NCI-H2227 treated with DMSO at 0.1 percent for 48 hours (cell line): ENCODE measurements at regions not wholly inside any gene's neighbourhood (a gene's known extent, or its start where the extent isn't known, plus 50 kb on each side); places are given as distances from the start of the nearest gene placed in this dataset.

ENCODE experiments used
- DNase-seq: peaks from one replicate; lab custom pipeline; 2025; lab: John Stamatoyannopoulos, UW

DNA sequence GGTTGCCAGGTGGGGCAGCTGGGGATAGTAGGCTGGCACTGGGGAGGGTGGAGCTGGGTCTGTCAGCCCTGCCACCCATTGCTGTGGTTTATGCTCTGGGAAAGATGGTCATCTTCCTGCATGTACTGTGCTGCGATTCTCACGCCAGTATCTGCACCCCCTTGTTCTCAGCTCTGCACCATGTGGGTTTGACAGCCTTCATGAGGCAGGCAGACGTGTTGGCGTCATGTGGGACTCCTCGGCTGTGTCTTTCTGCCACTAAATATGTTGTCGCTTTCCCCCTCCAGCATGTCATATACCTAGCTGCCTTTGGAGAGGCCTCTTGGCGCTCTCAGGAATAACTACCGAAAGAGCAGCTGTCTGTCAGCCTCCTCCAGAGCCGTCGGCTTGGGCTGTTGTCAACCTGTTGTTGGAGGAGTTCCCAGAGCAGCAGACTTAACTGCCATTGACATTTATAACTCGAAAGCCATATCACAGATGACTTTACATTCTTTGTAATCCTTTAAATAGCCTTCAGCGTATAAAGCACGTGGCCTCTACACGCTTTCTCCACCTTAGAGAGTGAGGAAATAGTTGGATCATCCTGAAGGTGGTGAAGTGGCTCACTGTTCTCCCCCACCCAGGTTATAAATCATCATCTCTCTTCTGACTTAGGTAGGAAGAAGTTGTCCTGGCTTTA is 80.4 kb upstream of the MGAT5 start:
- no peak for DNase-seq

DNA sequence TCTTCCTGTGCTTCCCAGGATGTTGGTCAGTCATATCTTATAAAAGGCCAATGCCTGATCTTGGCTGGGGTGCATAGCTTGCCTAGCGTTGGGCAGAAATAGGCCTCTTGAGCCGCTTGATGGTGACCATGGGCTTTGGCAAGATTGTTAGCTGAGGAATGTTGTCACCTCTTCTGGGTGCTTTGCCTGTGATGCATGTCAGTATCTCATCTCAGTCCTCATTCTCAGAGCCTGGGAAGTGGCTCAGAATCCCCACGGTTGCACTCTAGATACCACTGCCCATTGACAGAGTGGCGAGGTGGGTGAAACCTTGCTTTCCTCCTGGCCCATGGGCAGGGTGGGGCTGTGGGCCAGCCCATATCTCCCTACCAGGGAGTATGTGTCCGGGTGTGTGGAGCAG is 79.2 kb upstream of the MGAT5 start:
- DNase-seq = no peak

DNA sequence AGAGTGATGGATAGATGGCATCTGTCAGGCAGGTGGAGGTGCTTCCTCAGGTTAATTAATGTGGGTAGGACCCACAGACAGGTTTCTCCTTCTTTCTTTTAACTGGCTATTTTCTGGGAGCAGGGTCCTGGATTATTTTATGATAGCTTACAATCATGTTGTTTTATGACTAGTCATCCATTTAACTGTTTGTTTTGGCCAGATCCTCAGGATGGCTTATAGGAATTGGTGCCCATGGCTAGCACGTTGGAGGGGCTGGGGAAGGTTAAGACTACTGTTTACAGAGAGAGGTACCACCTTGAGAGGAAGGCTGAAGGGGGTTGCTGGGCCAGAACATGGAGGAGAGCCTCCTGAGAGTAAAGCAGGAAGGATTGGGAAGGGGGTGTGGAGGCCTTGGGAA is 78.0 kb upstream of the MGAT5 start:
- no peak for DNase-seq

DNA sequence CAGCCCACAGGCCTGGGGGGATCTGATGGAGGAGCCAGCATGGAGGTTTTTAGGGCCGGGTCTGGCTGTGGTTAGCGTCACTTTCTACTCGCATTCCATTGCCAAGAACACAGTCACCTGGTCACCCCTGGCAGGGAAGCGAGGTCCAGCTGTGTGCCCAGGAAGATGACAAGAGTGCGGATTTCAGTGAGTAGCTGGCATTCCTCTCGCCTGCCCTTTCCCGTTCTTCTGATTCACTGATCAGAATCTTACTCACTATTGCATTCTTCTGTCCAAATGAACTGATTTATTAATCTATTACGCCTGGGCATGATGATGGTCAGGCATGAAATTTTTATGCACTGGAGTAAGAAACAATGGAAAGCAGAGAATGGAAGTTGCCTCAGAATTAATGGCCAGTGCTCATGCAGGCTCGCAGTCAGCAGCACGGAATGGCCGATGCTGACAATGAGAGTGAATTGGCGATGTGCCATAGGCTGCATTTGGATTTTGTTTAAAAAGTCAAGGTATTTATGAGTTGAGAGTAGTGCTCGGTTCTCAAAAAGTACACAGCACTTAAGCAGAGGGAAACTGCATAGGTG is 76.4 kb upstream of the MGAT5 start:
- DNase-seq = no peak

DNA sequence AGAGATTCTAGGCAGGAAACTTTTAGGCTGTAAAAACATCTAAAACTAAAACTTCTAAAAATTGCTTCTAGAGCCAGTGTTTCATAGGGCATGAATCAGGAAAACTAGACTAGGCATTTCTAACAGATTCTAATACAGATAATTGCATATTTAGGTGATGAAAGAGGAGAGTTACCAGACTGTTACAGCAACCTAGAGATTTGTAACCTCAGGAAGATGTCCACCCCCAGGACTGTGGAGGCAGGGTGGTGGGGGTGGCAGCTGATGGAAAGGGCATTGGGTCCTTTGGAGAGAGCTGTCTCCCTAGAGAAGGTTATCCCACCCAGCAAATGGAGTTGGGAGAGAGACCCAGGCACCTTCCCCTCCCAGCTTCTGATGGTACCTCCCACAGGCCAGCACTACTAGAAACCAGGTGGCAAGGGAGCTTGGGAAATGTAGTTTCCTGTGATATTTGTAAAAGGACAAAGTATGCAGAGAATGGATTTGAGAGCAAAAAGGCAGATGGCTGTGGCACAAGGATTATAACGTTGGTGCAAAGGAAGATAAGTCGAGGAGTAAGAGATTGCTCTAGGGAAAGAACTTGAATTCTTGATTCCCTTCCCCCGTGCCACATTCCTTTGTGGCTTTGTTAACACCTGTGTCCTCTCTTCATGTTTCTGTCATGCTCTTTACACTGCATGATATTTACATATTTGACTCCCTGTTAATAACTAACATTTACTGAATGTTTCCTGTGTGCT is 75.6 kb upstream of the MGAT5 start:
- no peak for DNase-seq

DNA sequence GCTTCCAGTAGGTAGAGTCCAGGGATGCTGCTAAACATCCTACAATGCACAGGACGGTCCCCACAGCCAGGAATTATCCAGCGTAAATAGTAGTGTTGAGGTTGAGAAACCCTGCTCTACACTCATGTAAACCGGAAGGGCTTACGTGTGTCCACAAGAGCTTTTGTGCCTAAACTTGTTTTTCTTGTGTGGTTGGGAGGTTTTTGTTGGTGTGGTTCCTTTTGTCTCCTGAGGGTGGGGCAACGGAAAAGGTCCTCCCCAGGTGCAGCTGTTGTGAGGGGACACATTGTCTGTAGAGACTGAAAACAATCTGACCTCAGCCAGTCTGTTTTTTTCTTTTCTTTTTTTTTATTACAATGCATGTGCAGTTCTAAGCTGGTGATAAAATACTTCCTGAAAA is 72.7 kb upstream of the MGAT5 start:
- DNase-seq = no peak

DNA sequence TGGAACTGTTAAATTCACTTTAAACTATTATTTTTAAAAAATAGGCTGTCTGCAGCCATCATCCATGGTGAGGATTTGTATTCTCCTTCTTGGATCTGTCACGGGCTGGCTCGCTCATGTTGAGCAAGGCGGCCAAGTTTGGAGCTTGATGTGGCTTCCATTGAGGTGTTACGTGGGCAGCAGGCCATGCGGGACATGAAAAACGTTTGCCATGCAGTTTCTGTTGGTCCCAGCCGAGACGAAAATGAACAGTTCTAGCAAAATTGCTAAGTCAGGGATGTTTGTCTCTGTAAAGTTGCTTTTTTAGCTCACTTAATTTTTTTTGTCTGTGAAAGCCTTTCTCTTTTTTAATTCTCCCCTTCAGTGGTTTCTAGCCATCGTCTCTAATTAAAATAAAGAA is 70.2 kb upstream of the MGAT5 start:
- no peak for DNase-seq

DNA sequence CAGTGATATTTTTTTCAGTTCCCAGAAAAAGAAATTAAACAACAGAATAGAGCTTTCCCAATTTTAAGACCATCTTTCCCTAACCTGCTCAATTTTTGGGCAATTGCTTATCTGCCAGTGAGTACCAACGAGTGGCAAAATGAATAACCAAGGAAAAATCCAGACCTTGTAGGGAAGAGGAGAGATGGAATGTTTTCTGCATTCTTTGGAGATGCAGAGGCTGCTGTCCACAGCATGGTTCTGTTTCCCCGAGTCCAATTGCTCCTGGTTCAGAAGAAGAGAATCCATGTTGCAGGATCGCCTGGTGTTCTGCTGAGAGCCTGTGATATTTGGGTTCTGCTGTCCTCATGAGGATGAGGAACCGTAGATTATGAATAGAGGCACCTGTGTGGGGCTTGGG is 68.2 kb upstream of the MGAT5 start:
- DNase-seq = no peak

DNA sequence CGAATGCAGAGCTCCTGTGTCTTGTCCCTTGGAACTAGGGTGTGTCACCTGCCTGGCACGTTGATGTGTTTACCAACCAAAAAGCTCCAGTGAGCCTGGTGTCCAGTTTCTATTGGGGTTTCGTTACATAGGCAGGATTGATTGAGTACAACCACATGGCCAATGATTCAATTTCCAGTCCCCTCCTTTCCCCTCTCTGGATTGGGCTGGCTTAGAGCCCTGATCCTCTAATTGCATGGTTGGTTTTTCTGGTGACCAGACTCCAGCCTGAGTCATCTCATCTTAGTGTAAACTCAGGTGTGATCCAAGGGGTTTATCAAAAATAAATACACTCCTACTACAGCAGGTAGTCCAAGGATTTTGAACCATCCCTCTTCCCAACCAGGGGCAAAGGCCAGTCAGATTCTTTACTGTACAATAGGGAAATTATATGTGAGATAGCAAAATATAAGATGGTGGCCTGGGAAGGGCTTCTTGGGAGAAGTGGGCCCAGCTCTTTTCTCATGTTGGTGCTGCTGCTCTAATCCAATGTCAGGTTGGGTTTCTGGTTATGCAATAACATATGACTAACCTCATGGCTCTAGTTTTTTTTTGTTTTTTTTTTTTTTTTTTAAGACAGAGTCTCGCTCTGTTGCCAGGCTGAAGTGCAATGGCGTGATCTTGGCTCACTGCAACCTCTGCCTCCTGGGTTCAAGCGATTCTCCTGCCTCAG is 64.7 kb upstream of the MGAT5 start:
- no peak for DNase-seq

DNA sequence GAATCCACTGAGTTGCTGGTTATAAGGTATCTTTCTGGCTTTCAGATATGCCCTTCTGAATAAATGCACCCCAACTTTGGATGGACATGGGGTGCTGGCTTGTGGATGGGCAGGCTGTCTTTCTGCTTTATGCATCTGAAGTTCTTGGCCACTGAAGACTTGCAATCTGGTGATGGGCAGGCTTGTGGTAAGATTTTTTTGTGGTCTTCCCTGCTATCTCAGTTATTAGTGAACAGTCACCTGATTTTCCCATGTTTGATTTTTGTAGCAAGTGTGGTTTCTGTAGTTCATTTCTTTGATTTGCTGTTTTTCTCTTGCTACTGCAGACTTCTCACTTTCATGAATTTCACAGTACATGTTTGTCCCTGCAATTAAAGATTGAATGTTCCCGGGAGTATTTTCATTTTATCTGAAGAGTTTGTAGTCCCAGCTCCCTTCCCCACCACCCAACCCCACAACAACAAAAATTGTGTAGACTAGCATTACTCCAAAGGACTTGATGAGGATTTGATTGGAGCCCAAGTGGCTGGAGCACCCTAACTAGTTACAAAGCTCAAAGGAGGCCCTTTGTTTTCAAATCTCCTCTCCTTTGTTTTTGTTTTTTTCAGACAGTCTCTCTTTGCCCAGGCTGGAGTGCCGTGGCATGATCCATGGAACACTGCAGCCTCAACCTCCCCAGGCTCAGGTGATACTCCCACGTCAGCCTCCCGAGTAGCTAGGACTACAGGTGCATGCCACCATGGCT is 63.6 kb upstream of the MGAT5 start:
- no peak for DNase-seq

DNA sequence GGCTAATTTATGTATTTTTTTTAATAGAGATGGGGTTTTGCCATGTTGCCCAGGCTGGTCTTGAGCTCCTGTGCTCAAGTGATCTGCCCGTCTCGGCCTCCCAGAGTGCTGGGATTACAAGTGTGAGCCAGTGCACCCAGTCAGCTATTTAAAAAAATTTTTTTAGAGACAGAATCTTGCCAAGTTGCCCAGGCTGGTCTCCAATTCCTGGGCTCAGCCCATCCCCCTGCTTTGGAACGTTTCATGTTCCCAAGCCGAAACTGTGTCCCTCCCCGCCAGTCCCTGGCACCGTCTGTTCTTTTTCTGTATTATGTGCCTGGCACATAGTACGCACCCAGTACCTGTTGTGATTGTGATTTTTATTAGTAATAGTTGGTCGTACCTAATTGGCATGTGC is 63.1 kb upstream of the MGAT5 start:
- no peak for DNase-seq

DNA sequence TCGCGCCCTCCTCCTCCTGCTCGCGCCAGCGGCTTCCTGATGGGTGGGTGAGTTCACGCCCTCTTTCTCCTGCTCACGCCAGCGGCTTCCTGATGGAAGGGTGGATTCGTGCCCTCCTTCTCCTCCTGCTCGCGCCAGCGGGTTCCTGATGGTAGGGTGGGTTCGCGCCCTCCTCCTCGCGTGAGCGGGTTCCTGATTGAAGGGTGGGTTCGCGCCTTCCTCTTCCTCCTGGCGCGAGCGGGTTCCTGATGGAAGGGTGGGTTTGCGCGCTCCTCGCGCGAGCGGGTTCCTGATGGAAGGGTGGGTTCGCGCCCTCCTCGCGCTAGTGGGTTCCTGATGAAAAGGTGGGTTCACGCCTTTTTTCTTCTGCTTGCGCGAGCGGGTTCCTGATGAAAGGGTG is 62.0 kb upstream of the MGAT5 start:
- DNase-seq = no peak

DNA sequence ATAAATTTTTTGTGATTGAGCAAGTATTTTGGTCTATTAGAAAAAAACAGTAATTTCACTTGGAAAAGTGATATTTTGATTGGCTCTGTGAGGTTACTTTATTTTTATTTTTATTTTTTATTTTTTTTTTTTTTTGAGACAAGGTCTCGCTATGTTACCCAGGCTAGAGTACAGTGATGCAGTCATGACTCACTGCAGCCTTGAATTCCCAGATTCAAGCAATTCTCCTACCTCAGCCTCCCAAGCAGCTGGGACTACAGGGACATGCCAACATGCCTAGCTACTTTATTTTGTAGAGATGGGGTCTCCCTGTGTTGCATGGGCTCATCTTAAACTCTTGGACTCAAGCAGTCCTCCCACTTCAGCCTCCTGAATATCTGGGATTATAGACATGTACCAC is 60.9 kb upstream of the MGAT5 start:
- no peak for DNase-seq

DNA sequence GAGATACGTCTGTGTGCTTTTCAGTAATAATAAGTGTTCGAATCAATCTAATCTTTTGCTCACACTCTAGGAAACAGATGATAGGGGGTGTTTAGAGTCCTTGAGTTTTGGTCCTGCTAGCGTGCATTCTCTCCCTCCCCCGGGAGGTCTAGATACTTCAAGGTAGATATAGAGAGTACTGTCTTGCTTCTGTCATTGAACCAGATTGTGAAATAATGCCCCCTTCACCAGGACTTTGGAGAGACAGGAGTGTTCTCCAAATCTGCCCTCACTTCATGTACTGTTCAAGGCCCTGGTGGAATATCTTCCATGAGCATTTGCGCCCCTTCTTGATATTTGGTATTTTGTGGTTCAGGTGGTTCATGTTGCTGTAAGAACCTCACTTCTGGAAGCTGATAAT is 59.4 kb upstream of the MGAT5 start:
- no peak for DNase-seq

DNA sequence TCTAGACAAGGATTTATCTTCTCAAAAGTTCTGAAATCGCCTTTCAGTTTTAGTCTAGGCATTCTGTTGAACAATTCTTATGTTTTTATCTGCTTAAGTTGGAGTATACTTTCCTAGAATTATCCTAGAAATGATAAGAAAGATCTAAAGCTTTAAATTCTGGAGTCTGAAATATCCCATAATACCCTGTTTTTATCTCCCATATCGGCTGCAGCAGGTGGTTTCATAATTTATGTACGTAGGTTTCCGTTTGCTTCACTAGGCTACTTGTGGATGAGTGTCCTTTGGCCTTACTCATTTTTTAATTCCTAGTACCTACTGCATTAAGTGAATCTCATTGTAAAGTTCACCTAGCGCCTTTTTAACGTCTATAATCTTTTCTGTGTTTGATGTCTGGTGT is 58.5 kb upstream of the MGAT5 start:
- DNase-seq = no peak

DNA sequence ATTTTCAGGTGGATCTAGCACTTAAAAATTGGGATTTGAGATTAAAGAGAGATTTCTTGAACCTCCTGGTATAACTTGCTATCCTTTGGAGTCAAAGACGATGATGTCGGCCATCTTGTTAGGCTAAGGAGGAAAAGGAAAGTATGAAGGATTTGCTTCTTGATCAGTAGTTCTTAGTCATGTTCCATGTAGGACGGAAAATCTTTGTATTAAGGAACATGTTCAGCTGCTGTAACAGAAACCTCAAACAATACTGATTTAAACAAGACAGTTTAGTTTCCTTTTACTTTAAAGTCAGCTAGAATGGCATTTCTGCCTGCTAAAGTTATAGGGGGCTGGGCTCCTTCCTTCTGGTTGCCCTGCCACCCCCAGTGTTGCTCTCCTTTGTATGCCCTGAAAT is 56.4 kb upstream of the MGAT5 start:
- DNase-seq = no peak

DNA sequence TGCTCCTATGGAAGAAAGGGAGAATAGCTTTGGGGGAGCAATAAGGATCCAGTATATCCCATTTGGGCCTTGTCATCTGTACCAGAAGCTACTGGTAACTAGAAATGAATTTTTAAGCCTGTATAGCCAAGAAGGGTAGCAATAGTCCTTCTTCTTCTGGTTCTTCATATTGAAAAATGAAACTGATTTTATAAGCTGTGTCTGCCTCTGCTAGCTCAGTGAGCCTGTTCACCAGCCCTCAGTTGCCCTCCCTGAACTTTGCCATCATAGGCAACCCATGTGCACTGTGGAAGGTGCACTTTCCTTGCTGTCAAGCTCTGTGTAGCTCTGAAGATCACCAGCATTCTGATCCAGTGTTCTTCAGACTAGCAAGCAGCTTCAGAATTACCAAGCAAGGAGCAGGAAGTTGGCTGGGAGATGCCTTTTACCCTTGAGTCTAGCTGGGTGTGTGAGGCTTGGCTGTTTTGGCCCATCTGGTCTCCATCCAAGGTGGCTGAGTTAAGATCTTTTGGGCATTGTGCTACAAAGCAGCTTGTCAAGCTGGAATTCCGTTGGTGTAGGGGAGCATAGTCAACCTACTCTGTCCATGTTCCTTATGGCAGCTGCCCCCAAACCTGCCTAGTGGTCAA is 55.8 kb upstream of the MGAT5 start:
- no peak for DNase-seq

DNA sequence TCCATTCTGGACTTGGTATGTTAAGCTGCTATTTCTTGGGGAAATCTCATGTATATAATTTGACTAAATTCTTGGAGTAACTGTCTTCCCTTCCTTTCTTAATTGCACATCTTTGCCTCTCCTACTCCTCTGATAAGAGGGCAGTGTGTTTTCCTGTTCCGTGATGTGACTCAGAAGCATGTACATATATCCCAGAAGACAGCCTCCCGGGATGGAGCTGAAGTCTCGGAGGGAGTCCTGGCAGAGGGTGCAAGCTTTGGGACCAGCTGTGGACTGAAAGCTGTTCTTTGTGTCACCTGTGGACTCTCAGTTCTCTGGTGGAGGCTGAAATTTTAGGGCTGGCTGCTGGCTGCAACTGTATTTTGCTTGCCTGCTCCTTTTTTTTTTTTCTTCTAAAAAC is 54.7 kb upstream of the MGAT5 start:
- no peak for DNase-seq

DNA sequence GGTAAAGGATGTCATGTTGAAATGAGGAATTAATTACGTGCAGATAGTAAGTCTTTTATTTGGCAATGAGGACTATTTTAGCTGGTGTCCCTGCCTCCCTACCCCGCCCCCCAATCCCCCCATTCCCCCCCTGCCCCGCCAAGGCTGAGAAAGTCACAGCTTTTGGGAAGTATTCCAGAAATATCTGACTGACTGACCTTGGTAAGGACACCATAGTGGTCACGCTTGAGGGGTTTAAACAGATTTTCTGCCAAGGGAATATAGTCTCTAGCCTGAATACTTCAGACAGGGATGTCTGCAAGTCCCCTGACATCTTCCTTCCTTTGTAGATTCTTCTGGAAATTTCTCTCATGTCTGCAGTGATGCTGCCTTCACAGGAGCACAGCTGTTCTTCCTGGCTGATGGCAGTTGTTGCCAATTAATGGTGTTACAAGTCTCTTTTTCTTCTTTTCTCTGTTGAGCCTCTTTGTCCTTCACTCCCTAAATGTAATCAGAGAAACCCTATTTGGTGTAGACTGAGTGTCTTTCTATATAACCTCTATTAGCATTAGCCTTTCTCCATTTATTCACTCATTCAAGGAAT is 53.7 kb upstream of the MGAT5 start:
- no peak for DNase-seq

DNA sequence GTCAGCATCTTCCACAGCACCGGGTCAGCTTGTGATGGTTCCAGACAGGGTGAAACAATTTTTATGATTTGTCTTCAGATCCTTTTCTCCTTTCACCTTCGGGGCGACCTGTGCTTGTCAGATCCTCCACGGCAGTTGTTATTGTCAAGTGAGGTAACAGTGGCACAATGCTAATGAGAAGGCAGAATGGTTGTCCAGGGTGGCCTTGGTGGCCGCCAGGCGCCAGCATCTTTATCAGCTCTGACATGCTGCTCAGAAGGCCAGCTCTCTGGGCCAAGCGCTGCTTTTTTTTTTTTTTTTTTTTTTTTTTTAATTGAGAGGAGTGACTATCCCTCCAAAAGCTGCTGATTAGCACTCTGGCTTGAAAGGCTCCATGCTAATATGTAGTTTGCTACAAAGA is 52.3 kb upstream of the MGAT5 start:
- no peak for DNase-seq

DNA sequence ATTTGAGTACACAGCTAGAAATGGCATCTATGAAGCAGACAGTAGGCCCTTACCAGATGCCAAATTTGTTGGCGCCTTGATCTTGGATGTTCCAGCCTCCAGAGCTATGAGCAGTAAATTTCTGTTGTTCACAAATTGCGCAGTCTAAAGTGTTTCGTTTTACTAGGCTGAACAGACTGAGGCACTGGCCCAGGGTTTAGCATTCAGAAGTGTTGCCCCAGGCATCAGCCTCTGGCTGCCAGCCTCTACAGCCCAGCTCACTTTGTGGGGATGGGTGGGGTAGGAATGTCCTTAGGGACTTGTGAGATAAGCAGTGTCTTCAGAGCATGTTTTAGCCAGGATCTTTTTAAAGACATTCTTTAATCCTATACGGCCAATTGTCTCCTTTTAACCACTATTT is 51.5 kb upstream of the MGAT5 start:
- DNase-seq = peak; percentile 26

DNA sequence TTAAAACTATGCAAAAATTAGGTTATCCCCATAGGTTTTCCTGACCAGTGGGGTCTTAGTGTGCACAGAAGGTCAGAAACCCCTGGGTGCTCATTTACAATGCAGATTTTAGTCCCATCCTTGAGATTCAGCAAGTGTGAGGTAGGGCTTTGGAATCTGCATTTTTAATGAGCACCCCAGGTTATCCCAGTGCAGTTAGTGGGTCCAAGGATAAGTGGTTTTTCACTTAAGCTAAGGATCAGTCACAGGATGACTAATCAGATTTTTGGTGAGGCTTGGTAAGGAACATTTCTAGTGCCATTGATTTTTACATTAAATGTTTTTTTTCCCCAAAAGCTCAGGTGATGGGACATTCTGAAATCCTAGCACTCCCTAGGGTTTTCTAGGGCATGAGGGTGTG is 50.7 kb upstream of the MGAT5 start:
- DNase-seq = no peak
